Kidney epithelial cell (primary cell): ENCODE measurements at regions not wholly inside any gene's neighbourhood (a gene's known extent, or its start where the extent isn't known, plus 50 kb on each side); places are given as distances from the start of the nearest gene placed in this dataset.

Experiments used
- DNase-seq: peaks from one replicate; pipeline ENCODE4 v3.0.0-alpha.2; 2010; ENCODE audit warnings: low read depth
- H3K27me3 ChIP-seq: 2 replicates; pipeline ENCODE4 v1.6.0; 2011; ENCODE audit warnings: low read length; ENCODE audit not compliant: control insufficient read depth, insufficient read depth
- H3K36me3 ChIP-seq: 2 replicates; pipeline ENCODE4 v1.5.1; 2011; ENCODE audit warnings: low read length; ENCODE audit not compliant: control insufficient read depth, insufficient read depth
- H3K4me3 ChIP-seq: 2 replicates; pipeline ENCODE4 v1.5.1; 2011; ENCODE audit warnings: low read depth, mild to moderate bottlenecking, control low read depth, low read length
- CTCF ChIP-seq: IDR thresholded peaks from 2 replicates; pipeline ENCODE4 v1.5.1; 2011; ENCODE audit warnings: mild to moderate bottlenecking, moderate library complexity, low read length, control low read depth, inconsistent platforms; ENCODE audit not compliant: insufficient read depth, poor library complexity, severe bottlenecking

- DNase-seq: no peak
- Histone ChIP-seq H3K4me3 (no peak overlapping the region), H3K27me3 (no peaks in the 10 kb centered on the region), H3K36me3 (no peaks in the 10 kb centered on the region)
- no peak for TF ChIP-seq CTCF
Measured at GRCh38 chr3:167908746-167909503, 173.4 kb downstream of the SERPINI1 start.

GRCh38 chr3:167908221-167908620 is 172.7 kb downstream of the SERPINI1 start:
- TF ChIP-seq CTCF: no peak
- Histone ChIP-seq H3K4me3 (no peak overlapping the region), H3K36me3 (no peaks in the 10 kb centered on the region), H3K27me3 (no peaks in the 10 kb centered on the region)
- DNase-seq: no peak

GRCh38 chr3:167901138-167901537 is 165.6 kb downstream of the SERPINI1 start:
- Histone ChIP-seq H3K36me3 (no peaks in the 10 kb centered on the region), H3K27me3 (no peaks in the 10 kb centered on the region), H3K4me3 (no peak overlapping the region)
- no peak for DNase-seq
- TF ChIP-seq CTCF: no peak

GRCh38 chr3:167899093-167899492 is 163.6 kb downstream of the SERPINI1 start:
- Histone ChIP-seq H3K36me3 (no peaks in the 10 kb centered on the region), H3K27me3 (no peaks in the 10 kb centered on the region), H3K4me3 (no peak overlapping the region)
- no peak for DNase-seq
- TF ChIP-seq CTCF: no peak

- H3K36me3 ChIP-seq: no peaks in the 10 kb centered on the region
- DNase-seq: no peak
- no peak for TF ChIP-seq CTCF
- H3K4me3 ChIP-seq: no peak overlapping the region
- no peaks in the 10 kb centered on the region for H3K27me3 ChIP-seq
Measured at GRCh38 chr3:167898091-167898490, 162.6 kb downstream of the SERPINI1 start.

GRCh38 chr3:167895684-167896083 is 160.2 kb downstream of the SERPINI1 start:
- no peak overlapping the region for H3K4me3 ChIP-seq
- no peak for TF ChIP-seq CTCF
- no peak for DNase-seq
- H3K36me3 ChIP-seq: no peaks in the 10 kb centered on the region
- H3K27me3 ChIP-seq: no peaks in the 10 kb centered on the region
